ELR (cell line): ENCODE measurements at regions not wholly inside any gene's neighbourhood (a gene's known extent, or its start where the extent isn't known, plus 50 kb on each side); places are given as distances from the start of the nearest gene placed in this dataset.
"Not testable (repeated sequence)": the region's sequence is repeated elsewhere in the genome, so short reads cannot be mapped to it uniquely, and the experiment has no call there.

ENCODE experiments used
- DNase-seq: peaks from one replicate; pipeline ENCODE4 v3.0.0-alpha.2; 2015; ENCODE audit warnings: low read depth

- no peak for DNase-seq
Measured at GRCh38 chr10:131532745-131533341, 221.3 kb upstream of the TCERG1L start.

DNA sequence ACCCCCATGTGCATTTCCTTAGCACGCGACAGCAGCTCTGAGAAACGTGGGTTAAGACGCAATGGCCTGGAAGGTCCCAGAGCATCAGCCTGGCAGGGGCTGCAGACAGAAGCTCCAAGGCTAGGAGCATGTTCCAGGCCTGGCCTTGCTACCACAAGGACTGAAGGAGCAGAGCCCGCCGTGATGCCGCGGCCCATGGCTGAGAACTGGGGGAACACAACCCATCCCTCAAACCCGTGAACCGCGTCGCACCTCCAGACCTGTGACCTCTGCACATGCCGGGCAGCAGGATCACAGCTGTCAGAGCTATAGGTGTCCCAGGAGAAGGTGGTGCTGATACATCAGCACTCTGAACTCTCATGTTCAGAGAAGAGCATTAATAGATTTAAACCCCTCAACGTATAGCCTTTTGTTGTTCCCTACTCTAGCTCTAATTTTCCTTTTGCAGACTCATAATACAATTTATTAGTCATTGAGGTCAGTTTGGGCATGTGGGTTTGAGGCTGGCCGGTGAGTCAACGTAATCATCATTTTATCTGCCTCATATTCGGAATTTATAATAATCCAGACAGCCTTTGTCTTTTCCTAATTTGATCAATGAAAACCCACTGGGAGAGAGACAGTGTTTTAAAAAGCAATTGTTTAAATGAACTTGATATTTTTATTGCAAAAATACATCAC is 222.5 kb upstream of the TCERG1L start:
- DNase-seq: no peak

- DNase-seq: no peak
Measured at GRCh38 chr10:131534836-131535235, 223.3 kb upstream of the TCERG1L start.

GRCh38 chr10:131536676-131537075 is 225.2 kb upstream of the TCERG1L start:
- DNase-seq: no peak

GRCh38 chr10:131537281-131537680 is 225.8 kb upstream of the TCERG1L start:
- no peak for DNase-seq

DNA sequence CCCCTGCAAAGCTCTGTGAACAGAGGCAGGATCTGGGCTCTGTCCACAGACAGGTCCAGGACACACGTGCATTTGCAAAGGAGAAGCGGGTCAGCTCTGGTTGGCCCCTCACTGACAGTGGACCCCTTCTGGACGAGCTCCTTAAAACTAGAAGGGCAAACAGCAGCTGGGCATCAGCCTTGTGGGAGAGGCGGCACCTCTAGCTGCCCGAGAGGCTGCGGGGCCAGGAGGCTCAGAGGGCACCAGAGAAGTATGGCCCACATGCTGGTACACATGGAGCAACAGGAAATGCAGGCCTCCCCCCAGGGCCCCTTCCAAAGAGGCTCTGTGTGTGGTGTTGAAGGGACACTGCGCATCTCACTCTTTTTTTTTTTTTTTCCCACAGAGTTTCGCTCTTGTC is 233.0 kb upstream of the TCERG1L start:
- DNase-seq: no peak

- DNase-seq: no peak
Measured at GRCh38 chr10:131546086-131546810, 234.7 kb upstream of the TCERG1L start.

GRCh38 chr10:131547129-131547799 is 235.7 kb upstream of the TCERG1L start:
- no peak for DNase-seq

DNA sequence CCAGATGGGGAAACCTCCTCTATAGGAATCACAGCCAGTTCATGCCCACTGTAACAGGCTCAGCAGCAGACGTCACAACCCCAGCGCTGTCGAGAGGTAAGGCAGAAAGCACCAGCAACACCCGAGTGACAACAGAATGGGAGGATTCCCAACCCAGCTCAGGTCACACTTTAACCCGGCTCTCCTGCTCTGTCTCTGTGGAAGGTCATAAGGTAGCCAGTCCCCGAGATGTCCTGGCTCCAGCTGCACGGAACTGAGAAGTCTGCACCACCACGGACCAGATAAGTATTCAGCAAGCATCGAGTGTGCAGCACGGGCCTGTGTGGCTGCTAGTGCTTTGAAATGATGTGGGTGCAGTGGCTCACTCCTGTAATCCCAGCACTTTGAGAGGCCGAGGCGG is 236.7 kb upstream of the TCERG1L start:
- no peak for DNase-seq

DNA sequence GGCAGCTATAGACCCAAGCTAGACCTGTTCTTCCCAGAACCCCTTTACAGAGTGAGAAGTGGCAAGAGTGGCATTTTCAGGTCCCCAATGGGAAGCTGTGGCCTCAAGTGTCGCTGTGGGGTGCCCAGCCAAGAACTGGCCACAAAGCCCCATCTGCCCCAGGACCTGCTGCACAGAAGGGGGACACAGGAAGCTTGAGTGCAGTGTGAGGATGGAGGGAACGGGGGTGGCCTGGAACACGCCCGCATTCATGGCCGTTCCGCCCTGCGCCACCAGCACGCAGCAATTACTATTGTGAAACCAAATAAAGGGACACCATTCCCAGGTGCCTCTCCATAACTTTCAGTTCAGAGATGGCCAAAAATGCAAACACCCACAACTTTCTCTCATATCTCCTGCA is 237.6 kb upstream of the TCERG1L start:
- DNase-seq: no peak

GRCh38 chr10:131553121-131553520 is 241.6 kb upstream of the TCERG1L start:
- DNase-seq: no peak

- no peak for DNase-seq
Measured at GRCh38 chr10:131553581-131553980, 242.1 kb upstream of the TCERG1L start.

- no peak for DNase-seq
Measured at GRCh38 chr10:131554821-131555220, 243.3 kb upstream of the TCERG1L start.

GRCh38 chr10:131555406-131555805 is 243.9 kb upstream of the TCERG1L start:
- DNase-seq: no peak

GRCh38 chr10:131556061-131556896 is 244.8 kb upstream of the TCERG1L start:
- no peak for DNase-seq

DNA sequence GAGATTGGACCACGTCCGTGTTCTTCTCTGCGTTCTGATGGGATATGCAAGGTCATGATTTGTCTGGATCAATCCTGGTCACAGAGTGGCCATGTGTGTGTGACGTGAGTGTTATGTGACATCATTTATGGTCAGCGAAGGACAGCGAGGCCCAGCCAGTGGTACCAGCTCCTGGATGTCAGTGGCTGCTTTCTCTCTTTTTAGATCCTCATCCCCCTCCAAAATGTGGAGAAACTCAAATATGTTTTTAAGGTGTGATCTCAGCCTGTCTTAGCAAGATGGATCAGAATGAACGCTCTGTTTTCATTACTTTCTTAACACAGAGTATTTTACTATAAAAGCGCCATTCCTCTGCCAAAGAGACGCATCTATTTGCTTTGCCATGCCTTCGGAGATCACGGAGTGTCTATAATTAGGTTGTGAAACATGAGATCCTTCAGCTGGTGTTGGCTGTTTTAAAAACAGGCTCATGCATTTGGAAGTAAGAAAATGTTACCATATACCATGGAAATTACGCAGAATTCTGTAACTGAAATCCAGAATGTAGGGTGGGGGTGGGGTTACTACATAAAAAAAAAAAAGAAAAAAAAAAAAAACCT is 245.5 kb upstream of the TCERG1L start:
- no peak for DNase-seq

GRCh38 chr10:131557956-131558355 is 246.4 kb upstream of the TCERG1L start:
- DNase-seq: not testable (repeated sequence)

DNA sequence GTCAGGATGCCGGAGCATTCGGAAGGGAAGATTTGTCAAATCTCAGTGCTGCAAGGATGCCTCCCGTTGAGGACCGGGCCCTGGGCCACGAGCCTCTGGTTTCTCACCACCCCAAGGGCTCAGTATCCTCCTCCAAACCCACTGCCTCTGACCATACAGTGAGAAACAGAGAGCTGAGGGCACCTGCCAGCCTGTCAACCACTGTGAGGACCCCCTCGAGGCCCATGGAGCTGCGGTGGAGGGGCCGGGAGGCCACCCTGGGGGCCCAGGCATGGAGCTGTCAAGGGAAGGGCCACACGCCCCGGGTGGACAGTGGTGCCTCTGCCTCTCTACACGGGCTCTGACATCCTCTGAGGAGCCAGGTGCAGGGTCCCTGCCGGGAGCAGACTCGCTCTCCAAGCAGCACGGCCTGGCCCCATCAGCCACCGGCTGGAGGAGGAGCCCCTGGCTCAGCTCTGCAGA is 248.0 kb upstream of the TCERG1L start:
- no peak for DNase-seq

DNA sequence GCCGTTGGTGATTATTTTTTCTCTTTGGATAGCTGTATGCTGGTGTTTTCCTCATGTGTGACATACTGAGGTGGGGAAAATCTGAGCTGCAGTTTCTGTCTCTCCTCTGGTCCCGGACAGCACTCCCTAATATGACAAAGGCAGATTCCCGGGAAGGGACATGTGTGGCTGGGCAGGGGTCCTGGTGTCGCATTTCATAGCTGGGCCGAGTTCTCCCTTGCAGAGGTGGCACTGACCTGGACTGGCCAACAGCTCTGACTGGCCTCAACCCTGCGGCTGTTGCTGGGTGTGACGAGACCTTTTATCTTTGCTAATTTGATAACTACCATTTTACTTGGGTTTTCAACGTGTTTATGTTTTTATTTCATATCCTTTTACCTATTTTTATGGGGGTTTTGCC is 248.6 kb upstream of the TCERG1L start:
- DNase-seq: no peak

DNA sequence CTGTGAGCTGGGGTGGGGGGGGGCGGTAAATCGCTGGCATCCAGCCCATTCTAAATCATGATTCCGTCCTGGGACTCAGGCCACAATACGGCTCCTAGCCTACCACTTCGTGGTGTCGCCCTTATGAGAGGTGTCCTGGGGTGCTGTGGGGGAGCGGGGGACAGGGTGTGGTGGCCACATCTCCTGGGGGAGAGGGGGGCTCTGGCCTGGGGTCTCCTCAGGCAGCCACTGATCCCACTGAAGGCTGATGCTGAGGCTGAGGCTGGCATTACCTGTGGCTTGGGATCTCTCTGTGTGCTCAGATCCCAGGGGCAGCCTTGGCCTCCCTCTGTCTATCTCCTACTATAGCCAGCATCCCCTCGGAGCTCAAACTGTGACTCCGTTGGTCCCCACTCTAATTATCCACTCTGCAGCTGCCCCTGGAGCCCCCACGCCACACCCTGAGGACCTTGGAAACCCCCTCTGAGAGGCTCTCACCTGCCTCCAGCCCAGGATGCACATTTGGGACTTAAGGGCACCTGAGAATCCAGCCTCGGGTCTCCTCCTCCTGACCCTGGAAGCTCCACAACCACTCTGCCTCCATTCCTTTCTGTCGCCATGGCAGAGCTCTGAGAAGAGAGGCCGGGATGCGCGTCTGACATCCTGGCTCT is 249.3 kb upstream of the TCERG1L start:
- DNase-seq: no peak

DNA sequence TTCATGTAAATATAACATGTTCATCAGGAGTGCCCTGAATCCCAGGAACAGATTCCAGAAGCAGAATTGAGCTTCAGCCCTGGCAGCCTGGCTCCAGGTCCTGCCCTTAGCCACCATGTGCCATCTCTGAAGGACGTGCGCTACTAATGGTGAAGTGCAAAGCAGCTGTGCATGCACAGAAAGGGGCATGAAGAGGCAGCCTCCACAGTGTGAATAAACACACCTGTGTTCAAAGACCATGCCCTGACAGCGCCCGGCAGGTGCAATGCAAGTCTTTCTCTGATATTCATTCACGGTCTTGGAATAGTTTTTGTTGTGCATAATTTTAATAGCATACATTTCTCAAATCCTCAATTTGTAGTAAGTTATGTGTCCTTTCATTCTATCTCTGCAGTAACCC is 250.4 kb upstream of the TCERG1L start:
- DNase-seq: no peak
